Loucy (cell line): ENCODE measurements at regions not wholly inside any gene's neighbourhood (a gene's known extent, or its start where the extent isn't known, plus 50 kb on each side); places are given as distances from the start of the nearest gene placed in this dataset.

ENCODE experiments used
- EZH2phosphoT487 ChIP-seq: fragments of 200-600 bp; IDR thresholded peaks from 2 replicates; pipeline ENCODE4 v1.6.1; 2018; ENCODE audit warnings: antibody characterized with exemption, mild to moderate bottlenecking, moderate library complexity, borderline replicate concordance
- TF ChIP-seq, protein P1 (sequence below): fragments of 200-600 bp; sonication (generic); conservative IDR thresholded peaks from 2 replicates; pipeline ENCODE4 v1.5.1; 2014; ENCODE audit warnings: mild to moderate bottlenecking, antibody characterized with exemption, low read length

DNA sequence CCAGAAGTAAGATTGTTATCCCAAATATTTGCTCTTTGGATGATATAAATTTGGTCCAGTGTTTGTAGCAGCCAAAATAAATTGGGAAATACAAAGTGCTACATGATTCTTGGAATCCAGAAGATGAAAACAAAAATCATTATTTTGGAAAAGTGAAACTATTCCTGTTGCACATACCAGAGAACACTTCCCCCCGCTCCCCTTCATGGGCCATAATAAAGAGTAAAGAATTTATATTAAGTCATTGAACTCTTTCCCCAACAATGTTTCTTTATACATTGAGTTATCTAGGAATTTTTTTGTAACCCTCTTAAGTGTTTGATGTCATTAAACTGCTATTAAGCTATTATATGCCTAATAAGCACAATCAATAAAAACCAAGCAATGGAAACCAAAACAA, 490.4 kb upstream of the HS3ST5 start:
- no peak for TF ChIP-seq EZH2phosphoT487
- TF ChIP-seq, protein P1, sequence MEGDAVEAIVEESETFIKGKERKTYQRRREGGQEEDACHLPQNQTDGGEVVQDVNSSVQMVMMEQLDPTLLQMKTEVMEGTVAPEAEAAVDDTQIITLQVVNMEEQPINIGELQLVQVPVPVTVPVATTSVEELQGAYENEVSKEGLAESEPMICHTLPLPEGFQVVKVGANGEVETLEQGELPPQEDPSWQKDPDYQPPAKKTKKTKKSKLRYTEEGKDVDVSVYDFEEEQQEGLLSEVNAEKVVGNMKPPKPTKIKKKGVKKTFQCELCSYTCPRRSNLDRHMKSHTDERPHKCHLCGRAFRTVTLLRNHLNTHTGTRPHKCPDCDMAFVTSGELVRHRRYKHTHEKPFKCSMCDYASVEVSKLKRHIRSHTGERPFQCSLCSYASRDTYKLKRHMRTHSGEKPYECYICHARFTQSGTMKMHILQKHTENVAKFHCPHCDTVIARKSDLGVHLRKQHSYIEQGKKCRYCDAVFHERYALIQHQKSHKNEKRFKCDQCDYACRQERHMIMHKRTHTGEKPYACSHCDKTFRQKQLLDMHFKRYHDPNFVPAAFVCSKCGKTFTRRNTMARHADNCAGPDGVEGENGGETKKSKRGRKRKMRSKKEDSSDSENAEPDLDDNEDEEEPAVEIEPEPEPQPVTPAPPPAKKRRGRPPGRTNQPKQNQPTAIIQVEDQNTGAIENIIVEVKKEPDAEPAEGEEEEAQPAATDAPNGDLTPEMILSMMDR = no peak
